K562 (cell line): ENCODE measurements at regions not wholly inside any gene's neighbourhood (a gene's known extent, or its start where the extent isn't known, plus 50 kb on each side); places are given as distances from the start of the nearest gene placed in this dataset.

Source experiments
- ATAC-seq: fragments of 200-7000 bp; cut with Tn5 transposase; 3 replicates; pipeline ENCODE4 v1.9.1; 2020; ENCODE audit warnings: moderate library complexity
- BruUV-seq: library from RNA; stranded (reverse); fragments of 400-500 nt; replicated peaks from 2 replicates; lab custom pipeline; 2021; lab: Mats Ljungman, UMichigan
- CTCF ChIA-PET: fragments of 300-600 bp; formaldehyde crosslinking; extraction: SDS; loops from one replicate; lab custom pipeline; 2021; ENCODE audit warnings: low intra/inter-chr PET ratio; lab: Yijun Ruan, JAX
- POLR2A ChIA-PET: fragments of 300-600, 350-650 bp; sonication (Branson Sonifier 250); formaldehyde crosslinking; extraction: SDS; loops from one replicate; lab custom pipeline; 2021; ENCODE audit warnings: antibody characterized with exemption, inconsistent platforms; lab: Yijun Ruan, JAX
- DNase-seq, 4 experiments: peaks; one replicate each; pipeline versions ENCODE4 v3.0.0 to v3.0.0-alpha.2; 2011 to 2018; ENCODE audit warnings: low spot score in 3 of 4, mixed read lengths in 3 of 4; ENCODE audit errors: extremely low read depth in 1 of 4
- FAIRE-seq: peaks from 2 replicates; lab custom pipeline; 2011; peaks lifted over from hg19 to GRCh38; lab: Jason Lieb, UNC
- H2AFZ ChIP-seq: 2 replicates; pipeline ENCODE4 v1.6.0; 2011; ENCODE audit warnings: low read depth, low read length, control low read depth, inconsistent platforms
- H3K27ac ChIP-seq: fragments of 200-600 bp; 3 replicates; pipeline ENCODE4 v1.8.0; 2011; ENCODE audit warnings: low read depth, mild to moderate bottlenecking, control low read depth, inconsistent platforms, low read length, moderate library complexity, mixed read lengths; ENCODE audit errors: extremely low read depth
- H3K27me3 ChIP-seq, 2 experiments: fragments of 300-600 bp in 1 of 2; 2 replicates in 1 of 2; 3 replicates in 1 of 2; pipeline versions ENCODE4 v1.6.0 to v1.8.0; 2011; ENCODE audit warnings: inconsistent platforms in 2 of 2, low read length in 2 of 2, mild to moderate bottlenecking in 1 of 2, mixed read lengths in 1 of 2, moderate library complexity in 1 of 2; ENCODE audit not compliant: control insufficient read depth in 2 of 2, insufficient read depth in 2 of 2
- H3K36me3 ChIP-seq: fragments of 300-600 bp; 3 replicates; pipeline ENCODE4 v1.8.0; 2011; ENCODE audit warnings: mild to moderate bottlenecking, low read length, inconsistent platforms; ENCODE audit not compliant: control insufficient read depth, insufficient read depth
- H3K4me1 ChIP-seq, 2 experiments: fragments of 200-600 bp in 1 of 2; replicated peaks in 1 of 2; 2 replicates in 1 of 2; 3 replicates in 1 of 2; pipeline versions ENCODE4 v1.5.1 to v1.8.0; 2011; ENCODE audit warnings: inconsistent platforms in 2 of 2, low read length in 2 of 2, mild to moderate bottlenecking in 1 of 2, mixed read lengths in 1 of 2, moderate library complexity in 1 of 2; ENCODE audit not compliant: control insufficient read depth in 2 of 2, insufficient read depth in 2 of 2
- H3K4me2 ChIP-seq: 2 replicates; pipeline ENCODE4 v1.6.1; 2011; ENCODE audit warnings: low read length, control low read depth, inconsistent platforms, mixed read lengths; ENCODE audit not compliant: insufficient read depth
- H3K4me3 ChIP-seq: fragments of 200-600 bp; sonication (generic), shearing (Covaris generic); 2 replicates; pipeline ENCODE4 v1.5.1; 2016; ENCODE audit warnings: control low read depth, inconsistent platforms
- H3K79me2 ChIP-seq: fragments of 200-600 bp; 3 replicates; pipeline ENCODE4 v1.8.0; 2011; ENCODE audit warnings: low read length, inconsistent platforms; ENCODE audit not compliant: control insufficient read depth, insufficient read depth
- H3K9ac ChIP-seq, 2 experiments: 2 replicates each; pipeline versions ENCODE4 v1.6.0 to v1.6.1; 2011; ENCODE audit warnings: low read depth in 2 of 2, low read length in 2 of 2, control low read depth in 1 of 2, inconsistent platforms in 1 of 2, mild to moderate bottlenecking in 1 of 2, mixed read lengths in 1 of 2; ENCODE audit not compliant: insufficient read depth in 1 of 2
- H3K9me1 ChIP-seq: one replicate; pipeline ENCODE4 v1.6.0; 2011; ENCODE audit warnings: inconsistent platforms, mild to moderate bottlenecking, low read length, moderate library complexity; ENCODE audit not compliant: control insufficient read depth, insufficient read depth
- H3K9me3 ChIP-seq: replicated peaks from 2 replicates; pipeline ENCODE4 v1.5.1; 2011; ENCODE audit warnings: low read depth, low read length, inconsistent platforms; ENCODE audit not compliant: control insufficient read depth, insufficient read depth
- H4K20me1 ChIP-seq: replicated peaks from 2 replicates; pipeline ENCODE4 v1.6.1; 2011; ENCODE audit warnings: low read length, inconsistent platforms, mixed read lengths; ENCODE audit not compliant: control insufficient read depth, insufficient read depth
- BCOR ChIP-seq: fragments of 450-650 bp; IDR thresholded peaks from 2 replicates; pipeline ENCODE4 v1.6.1; 2016
- EP300 ChIP-seq: IDR thresholded peaks from 2 replicates; pipeline ENCODE4 v1.6.1; 2012; ENCODE audit warnings: low read length, improper control_type of control experiment
- HLTF ChIP-seq: fragments of 450-650 bp; IDR thresholded peaks from 2 replicates; pipeline ENCODE4 v1.6.1; 2016
- KLF1 ChIP-seq: fragments of 450-650 bp; IDR thresholded peaks from 2 replicates; pipeline ENCODE4 v1.6.1; 2016; ENCODE audit warnings: missing genetic modification characterization, missing compliant biosample characterization
- NCOA1 ChIP-seq: fragments of 450-650 bp; IDR thresholded peaks from 2 replicates; pipeline ENCODE4 v1.6.1; 2016; ENCODE audit warnings: low read depth
- PML ChIP-seq: IDR thresholded peaks from 2 replicates; pipeline ENCODE4 v1.6.1; 2012; ENCODE audit warnings: low read length, inconsistent platforms
- PTBP1 ChIP-seq: fragments of 200-400 bp; formaldehyde crosslinking; IDR thresholded peaks from 2 replicates; pipeline ENCODE4 v1.6.1; 2017; ENCODE audit warnings: low read depth, low read length
- RBFOX2 ChIP-seq: fragments of 200-400 bp; formaldehyde crosslinking; IDR thresholded peaks from 2 replicates; pipeline ENCODE4 v1.6.1; 2017; ENCODE audit warnings: low read depth, mild to moderate bottlenecking, low read length, moderate library complexity
- SLC30A9 ChIP-seq: fragments of 250-450 bp; sonication (Bioruptor Pico); IDR thresholded peaks from 2 replicates; pipeline ENCODE4 v1.8.0; 2022; ENCODE audit warnings: mild to moderate bottlenecking, moderate library complexity
- SMARCA4 ChIP-seq: fragments of 450-650 bp; IDR thresholded peaks from 2 replicates; pipeline ENCODE4 v1.6.1; 2016
- SP1 ChIP-seq: sonication (generic); formaldehyde crosslinking; IDR thresholded peaks from 2 replicates; pipeline ENCODE4 v1.8.1; 2022; ENCODE audit warnings: mild to moderate bottlenecking, missing genetic modification reagents
- TAF7 ChIP-seq: fragments of 450-650 bp; IDR thresholded peaks from 2 replicates; pipeline ENCODE4 v1.6.1; 2016; ENCODE audit warnings: missing genetic modification characterization, missing compliant biosample characterization
- ZNF134 ChIP-seq: fragments of 250-450 bp; sonication (Bioruptor Pico); conservative IDR thresholded peaks from 2 replicates; pipeline ENCODE4 v1.4.0; 2020
- ZNF146 ChIP-seq: IDR thresholded peaks from one replicate; pipeline ENCODE4 v1.6.1; 2018; ENCODE audit warnings: missing compliant biosample characterization; ENCODE audit not compliant: unreplicated experiment
- ZSCAN29 ChIP-seq: fragments of 450-650 bp; IDR thresholded peaks from 2 replicates; pipeline ENCODE4 v1.6.1; 2017
- WGBS: fragments of 100-300 bp; shearing (Covaris generic); methylation state at CpG from one replicate; pipeline ENCODE4 v1.1.6; 2016; ENCODE audit warnings: low coverage, mixed read lengths; ENCODE audit not compliant: insufficient coverage; ENCODE audit errors: missing lambda C conversion rate; 5-methylcytosine and 5-hydroxymethylcytosine counted together
- in situ Hi-C: fragments of 300-500 bp; cut with MboI; formaldehyde crosslinking; loops from 4 replicates; pipeline ENCODE4 v1.15.0; 2018; ENCODE audit warnings: inconsistent platforms, mixed read lengths
- intact Hi-C: fragments of 100-400 bp; cut with micrococcal nuclease; formaldehyde crosslinking; loops from 2 replicates; pipeline ENCODE4 v1.14.2; 2022
- TF ChIP-seq, protein P1 (sequence below): fragments of 250-450 bp; sonication (Bioruptor Pico); IDR thresholded peaks from 2 replicates; pipeline ENCODE4 v1.5.0; 2021; ENCODE audit warnings: mild to moderate bottlenecking, moderate library complexity
- TF ChIP-seq, protein P2 (sequence below): fragments of 450-650 bp; IDR thresholded peaks from 2 replicates; pipeline ENCODE4 v1.6.1; 2018; ENCODE audit warnings: mild to moderate bottlenecking, low read depth; ENCODE audit not compliant: partially characterized antibody

DNA sequence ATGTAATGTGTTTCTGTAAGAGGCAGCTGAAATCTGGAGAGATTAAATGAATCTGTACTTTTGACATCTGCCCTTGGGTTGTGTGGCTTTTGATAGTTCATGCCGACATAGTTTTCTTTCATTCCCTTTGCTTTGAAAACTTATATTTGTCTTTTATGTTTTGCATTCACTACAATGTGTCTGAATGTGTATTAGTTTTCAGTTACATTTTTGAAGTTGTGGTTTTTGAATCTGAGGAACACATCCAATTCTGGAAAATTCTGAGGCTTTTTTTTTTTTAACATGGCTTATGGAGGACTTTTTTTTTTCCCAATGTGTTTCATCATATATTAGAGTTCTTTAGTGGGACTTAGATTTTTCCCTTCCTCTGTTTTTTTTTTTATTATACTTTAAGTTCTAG is 683.7 kb upstream of the SOX9 start:
- H3K27me3 ChIP-seq, result no peaks in the 10 kb centered on the region

More for the DNA sequence above, 683.7 kb upstream of the SOX9 start:
- H3K4me1 ChIP-seq, result no peaks in the 10 kb centered on the region
- ATAC-seq, result no peak
- H4K20me1 ChIP-seq, result no peaks in the 10 kb centered on the region
- H3K79me2 ChIP-seq, result no peaks in the 10 kb centered on the region
- 0% methylated on average over 1 of the region's 1 CpG for WGBS
- POLR2A ChIA-PET, result no interaction called here
- TF ChIP-seq HLTF, result no peak
- no peak for TF ChIP-seq ZNF134
- no peak for TF ChIP-seq SLC30A9 (CRISPR knock-in tag)
- TF ChIP-seq, protein P1, sequence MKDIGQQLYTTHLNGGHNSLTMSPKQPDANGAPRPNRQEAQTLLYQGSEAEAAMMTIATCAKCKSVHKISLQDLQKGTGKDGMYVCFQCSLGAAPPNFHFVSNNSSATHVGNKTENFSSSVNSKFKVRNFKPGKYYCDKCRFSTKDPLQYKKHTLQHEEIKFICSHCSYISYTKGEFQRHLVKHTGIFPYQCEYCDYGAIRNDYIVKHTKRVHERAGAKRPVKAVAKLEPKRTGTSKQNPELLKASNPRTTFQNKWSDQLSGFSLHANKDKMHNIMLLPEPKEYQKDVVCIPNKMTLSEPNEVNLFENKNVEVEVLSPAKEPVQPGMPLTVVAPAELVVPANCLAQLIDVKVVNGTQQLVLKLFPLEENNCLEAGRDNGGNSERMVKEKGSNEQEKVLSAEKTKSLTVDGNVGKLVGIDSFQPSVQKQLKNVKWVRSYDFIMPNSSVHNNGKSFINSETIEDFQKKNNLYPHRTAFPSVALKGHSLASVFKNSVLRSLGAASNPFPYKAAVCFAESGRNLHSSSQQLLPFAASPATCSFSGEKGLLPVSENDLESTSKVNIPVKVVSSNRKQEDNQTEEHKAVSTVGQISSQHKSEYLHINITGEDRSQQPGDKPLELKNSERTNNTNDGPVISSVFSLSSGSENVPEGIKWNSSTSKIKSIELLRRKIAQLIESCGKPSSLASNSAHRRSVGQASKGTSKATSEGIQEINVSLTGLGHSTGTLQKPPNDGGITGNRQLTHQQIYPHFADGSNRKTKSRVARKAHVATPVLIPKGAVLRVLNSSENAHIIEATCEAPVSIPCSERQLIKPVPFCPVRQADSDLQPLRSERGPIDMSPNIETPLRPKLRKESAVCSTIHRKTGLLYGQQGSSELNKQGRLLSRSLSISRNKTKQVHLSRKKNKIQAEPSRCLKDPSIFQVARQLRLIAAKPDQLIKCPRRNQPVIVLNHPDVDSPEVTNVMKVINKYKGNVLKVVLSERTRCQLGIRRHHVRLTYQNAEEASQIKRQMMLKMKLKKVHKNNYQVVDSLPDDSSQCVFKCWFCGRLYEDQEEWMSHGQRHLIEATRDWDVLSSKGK, result no peak
- no peak for TF ChIP-seq ZNF146 (CRISPR knock-in tag)
- TF ChIP-seq ZSCAN29, result no peak
- TF ChIP-seq, protein P2, sequence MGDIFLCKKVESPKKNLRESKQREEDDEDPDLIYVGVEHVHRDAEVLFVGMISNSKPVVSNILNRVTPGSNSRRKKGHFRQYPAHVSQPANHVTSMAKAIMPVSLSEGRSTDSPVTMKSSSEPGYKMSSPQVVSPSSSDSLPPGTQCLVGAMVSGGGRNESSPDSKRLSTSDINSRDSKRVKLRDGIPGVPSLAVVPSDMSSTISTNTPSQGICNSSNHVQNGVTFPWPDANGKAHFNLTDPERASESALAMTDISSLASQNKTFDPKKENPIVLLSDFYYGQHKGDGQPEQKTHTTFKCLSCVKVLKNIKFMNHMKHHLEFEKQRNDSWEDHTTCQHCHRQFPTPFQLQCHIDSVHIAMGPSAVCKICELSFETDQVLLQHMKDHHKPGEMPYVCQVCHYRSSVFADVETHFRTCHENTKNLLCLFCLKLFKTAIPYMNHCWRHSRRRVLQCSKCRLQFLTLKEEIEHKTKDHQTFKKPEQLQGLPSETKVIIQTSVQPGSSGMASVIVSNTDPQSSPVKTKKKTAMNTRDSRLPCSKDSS, result no peak
- TF ChIP-seq PML, result no peak
- TF ChIP-seq KLF1 (tag), result no peak
- no peak for TF ChIP-seq BCOR
- no peak for TF ChIP-seq NCOA1
- TF ChIP-seq SMARCA4, result no peak
- TF ChIP-seq SP1, result no peak
- no peak for TF ChIP-seq EP300
- no peak for TF ChIP-seq PTBP1
- no peak for TF ChIP-seq RBFOX2
- TF ChIP-seq TAF7, result no peak
- TF ChIP-seq, all 486 proteins: peak for 0
- no peak overlapping the region for H3K4me3 ChIP-seq
- H2AFZ ChIP-seq, result no peak overlapping the region
- no peak overlapping the region for H3K4me2 ChIP-seq
- no peak overlapping the region for H3K27ac ChIP-seq
- BruUV-seq, result no TSS peak
- no peak for FAIRE-seq
- H3K9ac ChIP-seq, result no peak overlapping the region
- no peaks in the 10 kb centered on the region for H3K9me1 ChIP-seq
- no peak for DNase-seq
- CTCF ChIA-PET, result no interaction called here
- intact Hi-C loops (no loop called here), in situ Hi-C loops (no loop called here)
- no peaks in the 10 kb centered on the region; the same call in 1 of the 2 replicates for H3K9me3 ChIP-seq
- H3K36me3 ChIP-seq, result no peaks in the 10 kb centered on the region
